Neural progenitor cell (in vitro differentiated cells): ENCODE measurements at regions not wholly inside any gene's neighbourhood (a gene's known extent, or its start where the extent isn't known, plus 50 kb on each side); places are given as distances from the start of the nearest gene placed in this dataset.

Experiments used
- DNase-seq: peaks from one replicate; pipeline ENCODE4 v3.0.0-alpha.2; 2016; ENCODE audit warnings: low spot score
- H2AFZ ChIP-seq: fragments of 200-600 bp; sonication (generic); replicated peaks from 2 replicates; pipeline ENCODE4 v1.6.1; 2016; ENCODE audit warnings: antibody characterized with exemption
- H3F3A ChIP-seq: fragments of 200-600 bp; sonication (generic); 2 replicates; pipeline ENCODE4 v1.6.1; 2016; ENCODE audit warnings: antibody characterized with exemption, low read depth
- H3K27ac ChIP-seq: fragments of 200-600 bp; sonication (generic); 2 replicates; pipeline ENCODE4 v1.5.1; 2016; ENCODE audit warnings: mild to moderate bottlenecking
- H3K27me3 ChIP-seq: fragments of 200-600 bp; sonication (generic); 2 replicates; pipeline ENCODE4 v1.6.1; 2016; ENCODE audit warnings: mild to moderate bottlenecking, moderate library complexity
- H3K36me3 ChIP-seq: fragments of 200-600 bp; sonication (generic); 2 replicates; pipeline ENCODE4 v1.5.1; 2016
- H3K4me1 ChIP-seq: fragments of 200-600 bp; sonication (generic); 2 replicates; pipeline ENCODE4 v1.6.1; 2016; ENCODE audit warnings: mixed run types
- H3K4me2 ChIP-seq: fragments of 200-600 bp; sonication (generic); 2 replicates; pipeline ENCODE4 v1.6.1; 2016
- H3K4me3 ChIP-seq: fragments of 200-600 bp; sonication (generic); 2 replicates; pipeline ENCODE4 v1.5.1; 2016
- H3K79me2 ChIP-seq: fragments of 200-600 bp; sonication (generic); 2 replicates; pipeline ENCODE4 v1.6.1; 2016; ENCODE audit warnings: low read depth
- H3K9ac ChIP-seq: fragments of 200-600 bp; sonication (generic); 2 replicates; pipeline ENCODE4 v1.6.1; 2016
- H3K9me3 ChIP-seq: fragments of 200-600 bp; sonication (generic); 2 replicates; pipeline ENCODE4 v1.5.1; 2016; ENCODE audit warnings: low read depth
- H4K20me1 ChIP-seq: fragments of 200-600 bp; sonication (generic); 2 replicates; pipeline ENCODE4 v1.6.1; 2016; ENCODE audit warnings: low read depth
- H3K27ac Mint-ChIP-seq: 3 replicates; pipeline ENCODE4 v1.8.0; 2021; ENCODE audit warnings: mixed read lengths
- H3K27me3 Mint-ChIP-seq: 2 replicates; pipeline ENCODE4 v1.8.0; 2022; ENCODE audit warnings: low read depth, mild to moderate bottlenecking, inconsistent platforms, moderate library complexity, mixed read lengths; ENCODE audit not compliant: insufficient read depth
- H3K36me3 Mint-ChIP-seq: 3 replicates; pipeline ENCODE4 v1.8.0; 2021; ENCODE audit warnings: mixed read lengths
- H3K4me1 Mint-ChIP-seq: 3 replicates; pipeline ENCODE4 v1.8.0; 2021; ENCODE audit warnings: mixed read lengths
- H3K4me3 Mint-ChIP-seq: 3 replicates; pipeline ENCODE4 v1.8.0; 2021; ENCODE audit warnings: mild to moderate bottlenecking, moderate library complexity, mixed read lengths
- H3K9me3 Mint-ChIP-seq: 3 replicates; pipeline ENCODE4 v1.8.0; 2020; ENCODE audit warnings: mixed read lengths
- CTCF ChIP-seq: fragments of 200-600 bp; sonication (generic); IDR thresholded peaks from 2 replicates; pipeline ENCODE4 v1.5.1; 2017; ENCODE audit warnings: antibody characterized with exemption, mild to moderate bottlenecking
- EZH2 ChIP-seq: fragments of 200-600 bp; sonication (generic); IDR thresholded peaks from 2 replicates; pipeline ENCODE4 v1.6.1; 2017; ENCODE audit warnings: antibody characterized with exemption, mild to moderate bottlenecking, moderate library complexity
- EZH2phosphoT487 ChIP-seq: fragments of 200-600 bp; sonication (generic); IDR thresholded peaks from 2 replicates; pipeline ENCODE4 v1.6.1; 2017; ENCODE audit warnings: antibody characterized with exemption

- Histone ChIP-seq H4K20me1 (no peaks in the 10 kb centered on the region), H3K36me3 (no peaks in the 10 kb centered on the region), H3K4me1 (no peaks in the 10 kb centered on the region), H3K9ac (no peak overlapping the region), H3K4me3 (no peak overlapping the region), H3K9me3 (no peaks in the 10 kb centered on the region), H3F3A (no peaks in the 10 kb centered on the region), H3K27ac (no peak overlapping the region), H2AFZ (no peak overlapping the region), H3K4me2 (no peak overlapping the region), H3K79me2 (no peaks in the 10 kb centered on the region), H3K27me3 (no peaks in the 10 kb centered on the region)
- H3K4me1 Mint-ChIP-seq = no peaks in the 10 kb centered on the region
- no peak for TF ChIP-seq EZH2phosphoT487
- no peak for TF ChIP-seq EZH2
- TF ChIP-seq CTCF = no peak
- no peaks in the 10 kb centered on the region for H3K9me3 Mint-ChIP-seq
- no peak overlapping the region for H3K4me3 Mint-ChIP-seq
- no peak for DNase-seq
- H3K27me3 Mint-ChIP-seq = no peaks in the 10 kb centered on the region
- no peak overlapping the region for H3K27ac Mint-ChIP-seq
- no peaks in the 10 kb centered on the region for H3K36me3 Mint-ChIP-seq
These were observed 246.3 kb downstream of the IRS1 start for GRCh38 chr2:226553333-226553732.

GRCh38 chr2:226552571-226553285, 246.9 kb downstream of the IRS1 start:
- H3F3A ChIP-seq = no peaks in the 10 kb centered on the region
- no peaks in the 10 kb centered on the region for H3K79me2 ChIP-seq
- H3K27me3 ChIP-seq = no peaks in the 10 kb centered on the region
- Mint-ChIP-seq H3K9me3 (peaks cover 1% of the 10 kb centered on the region), H3K27ac (no peak overlapping the region), H3K27me3 (no peaks in the 10 kb centered on the region), H3K4me3 (no peak overlapping the region), H3K36me3 (no peaks in the 10 kb centered on the region), H3K4me1 (no peaks in the 10 kb centered on the region)
- H3K4me3 ChIP-seq = no peak overlapping the region
- H3K4me1 ChIP-seq = no peaks in the 10 kb centered on the region
- no peak overlapping the region for H3K27ac ChIP-seq
- no peak for TF ChIP-seq EZH2phosphoT487
- TF ChIP-seq EZH2 = no peak
- no peak for TF ChIP-seq CTCF
- H3K9ac ChIP-seq = no peak overlapping the region
- no peak for DNase-seq
- no peaks in the 10 kb centered on the region for H3K9me3 ChIP-seq
- H4K20me1 ChIP-seq = no peaks in the 10 kb centered on the region
- no peaks in the 10 kb centered on the region for H3K36me3 ChIP-seq
- no peak overlapping the region for H3K4me2 ChIP-seq
- H2AFZ ChIP-seq = no peak overlapping the region

- Histone ChIP-seq H3K4me1 (no peaks in the 10 kb centered on the region), H3K9ac (no peak overlapping the region), H3K27ac (no peak overlapping the region), H3K4me2 (no peak overlapping the region), H3K79me2 (no peaks in the 10 kb centered on the region), H3K4me3 (no peak overlapping the region), H2AFZ (no peak overlapping the region), H3K9me3 (no peaks in the 10 kb centered on the region), H4K20me1 (no peaks in the 10 kb centered on the region), H3K27me3 (no peaks in the 10 kb centered on the region), H3F3A (no peaks in the 10 kb centered on the region), H3K36me3 (no peaks in the 10 kb centered on the region)
- H3K27ac Mint-ChIP-seq = no peak overlapping the region
- DNase-seq = no peak
- no peaks in the 10 kb centered on the region for H3K4me1 Mint-ChIP-seq
- no peaks in the 10 kb centered on the region for H3K27me3 Mint-ChIP-seq
- H3K9me3 Mint-ChIP-seq = peaks cover 1% of the 10 kb centered on the region
- no peak overlapping the region for H3K4me3 Mint-ChIP-seq
- TF ChIP-seq EZH2 = no peak
- no peak for TF ChIP-seq EZH2phosphoT487
- no peak for TF ChIP-seq CTCF
- H3K36me3 Mint-ChIP-seq = no peaks in the 10 kb centered on the region
These were observed 247.9 kb downstream of the IRS1 start for GRCh38 chr2:226551522-226552250.
